B cell (primary cell): ENCODE measurements at regions not wholly inside any gene's neighbourhood (a gene's known extent, or its start where the extent isn't known, plus 50 kb on each side); places are given as distances from the start of the nearest gene placed in this dataset.

Experiments
- ATAC-seq: fragments of 200-7000 bp; cut with Tn5 transposase; one replicate; pipeline ENCODE4 v1.10.0; 2021; ENCODE audit warnings: low read depth, mild to moderate bottlenecking, moderate number of reproducible peaks, moderate library complexity
- CTCF ChIA-PET: fragments of 350-600 bp; sonication (Branson Sonifier 250); formaldehyde crosslinking; loops from one replicate; lab custom pipeline; 2021; ENCODE audit warnings: antibody characterized with exemption, inconsistent platforms; lab: Charles Lee
- POLR2A ChIA-PET: fragments of 350-600 bp; sonication (Branson Sonifier 250); formaldehyde crosslinking; loops from one replicate; lab custom pipeline; 2021; ENCODE audit warnings: antibody characterized with exemption; lab: Charles Lee
- DNase-seq: peaks from one replicate; pipeline ENCODE4 v3.0.0; 2013
- H2AFZ ChIP-seq: 2 replicates; pipeline ENCODE4 v1.6.1; 2012; ENCODE audit warnings: mild to moderate bottlenecking, low read depth, low read length; ENCODE audit not compliant: insufficient read depth, poor library complexity, severe bottlenecking
- H3K27ac ChIP-seq, 2 donors: 1 replicate in 1 of 2; 2 replicates in 1 of 2; pipeline ENCODE4 v1.5.1; 2012 to 2013; ENCODE audit warnings: low read length in 2 of 2, mild to moderate bottlenecking in 2 of 2, moderate library complexity in 1 of 2
- H3K27me3 ChIP-seq, 4 experiments: fragments of 200-600 bp in 1 of 4; sonication (generic) in 1 of 4; replicated peaks in 1 of 4; 1 replicate in 2 of 4; 2 replicates in 2 of 4; pipeline versions ENCODE4 v1.6.1 to v1.7.0; 2013 to 2016; ENCODE audit warnings: low read length in 3 of 4, mild to moderate bottlenecking in 2 of 4, mixed read lengths in 1 of 4, moderate library complexity in 1 of 4; ENCODE audit not compliant: insufficient read depth in 4 of 4, control insufficient read depth in 3 of 4; ENCODE audit errors: control extremely low read depth in 1 of 4
- H3K36me3 ChIP-seq, 2 experiments: replicated peaks in 1 of 2; 1 replicate in 1 of 2; 2 replicates in 1 of 2; pipeline versions ENCODE4 v1.6.1 to v1.7.1; 2013; ENCODE audit warnings: low read length in 1 of 2; ENCODE audit not compliant: insufficient read depth in 2 of 2, control insufficient read depth in 1 of 2; ENCODE audit errors: control extremely low read depth in 1 of 2, extremely low read depth in 1 of 2
- H3K4me1 ChIP-seq, 2 donors: fragments of 200-600 bp in 1 of 2; sonication (generic) in 1 of 2; 1 replicate in 1 of 2; 2 replicates in 1 of 2; pipeline versions ENCODE4 v1.5.1 to v1.6.1; 2013 to 2017; ENCODE audit warnings: low read length in 2 of 2; ENCODE audit not compliant: control insufficient read depth in 2 of 2, insufficient read depth in 2 of 2
- H3K4me2 ChIP-seq: replicated peaks from 2 replicates; pipeline ENCODE3; 2012; ENCODE audit warnings: mild to moderate bottlenecking, low read depth, low read length; ENCODE audit not compliant: poor library complexity, severe bottlenecking
- H3K4me3 ChIP-seq, 5 experiments: fragments of 200-600 bp in 1 of 5; sonication (generic) in 1 of 5; 1 replicate in 3 of 5; 2 replicates in 2 of 5; pipeline versions ENCODE4 v1.5.1 to v1.7.0; 2011 to 2016; ENCODE audit warnings: low read length in 4 of 5, mild to moderate bottlenecking in 4 of 5, low read depth in 2 of 5, control low read depth in 1 of 5, moderate library complexity in 1 of 5; ENCODE audit not compliant: insufficient read depth in 1 of 5; ENCODE audit errors: control extremely low read depth in 1 of 5, extremely low read depth in 1 of 5
- H3K79me2 ChIP-seq: fragments of 200-600 bp; sonication (generic); one replicate; pipeline ENCODE4 v1.6.0; 2016; ENCODE audit warnings: low read length; ENCODE audit not compliant: control insufficient read depth, insufficient read depth
- H3K9ac ChIP-seq: fragments of 200-600 bp; sonication (generic); 2 replicates; pipeline ENCODE4 v1.6.1; 2017; ENCODE audit warnings: mild to moderate bottlenecking, low read length, moderate library complexity
- H3K9me3 ChIP-seq, 3 donors: one replicate each; pipeline versions ENCODE4 v1.6.1 to v1.7.1; 2013; ENCODE audit warnings: low read length in 2 of 3; ENCODE audit not compliant: control insufficient read depth in 2 of 3, insufficient read depth in 1 of 3; ENCODE audit errors: control extremely low read depth in 1 of 3
- H4K20me1 ChIP-seq: 2 replicates; pipeline ENCODE4 v1.6.0; 2012; ENCODE audit warnings: mild to moderate bottlenecking, low read length; ENCODE audit not compliant: insufficient read depth, control insufficient read depth, poor library complexity, severe bottlenecking
- H3K27ac Mint-ChIP-seq: one replicate; pipeline ENCODE4 v1.8.0; 2021; ENCODE audit warnings: mixed read lengths
- H3K27me3 Mint-ChIP-seq: one replicate; pipeline ENCODE4 v1.8.0; 2021; ENCODE audit warnings: mixed read lengths
- H3K4me1 Mint-ChIP-seq: one replicate; pipeline ENCODE4 v1.8.0; 2021; ENCODE audit warnings: mixed read lengths
- H3K4me3 Mint-ChIP-seq: one replicate; pipeline ENCODE4 v1.8.0; 2021; ENCODE audit warnings: mixed read lengths
- H3K9me3 Mint-ChIP-seq: one replicate; pipeline ENCODE4 v1.8.0; 2022; ENCODE audit warnings: mixed read lengths; ENCODE audit not compliant: insufficient read depth
- CTCF ChIP-seq: fragments of 200-600 bp; IDR thresholded peaks from one replicate; pipeline ENCODE4 v1.8.0; 2022; ENCODE audit warnings: antibody characterized with exemption, mild to moderate bottlenecking
- EZH2 ChIP-seq: IDR thresholded peaks from 2 replicates; pipeline ENCODE4 v1.6.1; 2012; ENCODE audit warnings: borderline replicate concordance, low read depth, mild to moderate bottlenecking, moderate library complexity, low read length; ENCODE audit not compliant: insufficient read depth, poor library complexity, severe bottlenecking
- WGBS: methylation state at CpG from one replicate; pipeline ENCODE4 v1.1.5; 2013; ENCODE audit warnings: missing lambda C conversion rate; ENCODE audit not compliant: insufficient coverage; 5-methylcytosine and 5-hydroxymethylcytosine counted together
- intact Hi-C: fragments of 100-400 bp; cut with micrococcal nuclease; formaldehyde crosslinking; loops from one replicate; pipeline ENCODE4 v1.10.0; 2022

GRCh38 chr16:13770436-13770835, 149.5 kb upstream of the ERCC4 start:
- Histone ChIP-seq H4K20me1 (no peaks in the 10 kb centered on the region), H3K9ac (no peak overlapping the region), H3K27ac (no peak overlapping the region), H3K4me2 (no peak overlapping the region), H3K36me3 (no peaks in the 10 kb centered on the region), H3K4me3 (no peak overlapping the region), H3K27me3 (no peaks in the 10 kb centered on the region), H3K9me3 (peaks cover 0 to 1% (median 0%) of the 10 kb centered on the region in 3 donors), H2AFZ (no peak overlapping the region), H3K79me2 (no peaks in the 10 kb centered on the region), H3K4me1 (no peaks in the 10 kb centered on the region)
- intact Hi-C loops, result no loop called here
- no peaks in the 10 kb centered on the region for H3K4me1 Mint-ChIP-seq
- 96% methylated on average over 5 of the region's 5 CpGs for WGBS
- H3K27ac Mint-ChIP-seq, result no peak overlapping the region
- ATAC-seq (no peak), DNase-seq (no peak)
- ChIA-PET POLR2A (no interaction called here), CTCF (no interaction called here)
- H3K4me3 Mint-ChIP-seq, result no peak overlapping the region
- H3K27me3 Mint-ChIP-seq, result peaks cover 5% of the 10 kb centered on the region
- TF ChIP-seq CTCF (no peak), EZH2 (no peak)
- peaks cover 4% of the 10 kb centered on the region for H3K9me3 Mint-ChIP-seq

- no CpG with 5 or more reads among the region's 1 CpG for WGBS
- Histone ChIP-seq H3K9ac (no peak overlapping the region), H3K36me3 (no peaks in the 10 kb centered on the region), H3K4me2 (no peak overlapping the region), H4K20me1 (no peaks in the 10 kb centered on the region), H3K27ac (no peak overlapping the region), H3K4me3 (no peak overlapping the region), H2AFZ (no peak overlapping the region), H3K9me3 (no peaks in the 10 kb centered on the region), H3K4me1 (no peaks in the 10 kb centered on the region), H3K27me3 (no peaks in the 10 kb centered on the region), H3K79me2 (no peaks in the 10 kb centered on the region)
- Mint-ChIP-seq H3K4me1 (no peaks in the 10 kb centered on the region), H3K9me3 (peaks cover 6% of the 10 kb centered on the region), H3K27ac (no peak overlapping the region), H3K27me3 (peaks cover 5% of the 10 kb centered on the region), H3K4me3 (no peak overlapping the region)
- intact Hi-C loops, result no loop called here
- no peak for TF ChIP-seq EZH2
- TF ChIP-seq CTCF, result no peak
- ChIA-PET POLR2A (no interaction called here), CTCF (no interaction called here)
- DNase-seq, result no peak
- ATAC-seq, result no peak
These were observed 147.2 kb upstream of the ERCC4 start for GRCh38 chr16:13772782-13773181.
